ENCODE measurements at regions not wholly inside any gene's neighbourhood (a gene's known extent, or its start where the extent isn't known, plus 50 kb on each side); places are given as distances from the start of the nearest gene placed in this dataset.

DNA sequence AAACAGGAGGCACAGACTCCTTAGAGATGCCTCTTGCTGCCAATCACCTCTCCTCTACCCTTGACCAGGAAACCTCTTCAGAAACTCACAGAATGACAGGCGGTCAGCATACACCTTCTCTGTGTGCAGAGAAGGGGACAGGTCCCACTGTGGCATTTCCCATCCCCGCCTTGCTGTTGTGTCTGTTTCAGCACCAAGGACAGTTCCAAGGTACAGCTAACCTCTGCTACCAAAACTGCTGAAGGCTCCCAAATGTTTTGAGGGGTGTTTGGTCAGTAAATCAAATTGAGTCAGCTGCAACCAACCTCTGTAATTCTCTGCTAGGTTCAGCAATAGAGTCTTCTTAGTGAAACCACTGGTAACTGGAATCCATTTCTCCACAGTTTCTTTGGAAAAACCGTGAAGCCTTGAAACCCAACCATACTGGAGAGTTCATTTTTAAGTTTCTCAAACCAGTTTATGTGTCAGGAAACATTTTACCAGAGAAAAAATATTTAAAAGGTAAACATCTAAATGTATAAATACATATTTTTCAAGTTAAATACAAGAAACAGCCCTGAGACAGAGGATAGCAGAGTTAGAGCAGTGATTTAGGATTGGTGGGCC is 122.0 kb downstream of the DRD1 start:
- TF ChIP-seq, protein P1, sequence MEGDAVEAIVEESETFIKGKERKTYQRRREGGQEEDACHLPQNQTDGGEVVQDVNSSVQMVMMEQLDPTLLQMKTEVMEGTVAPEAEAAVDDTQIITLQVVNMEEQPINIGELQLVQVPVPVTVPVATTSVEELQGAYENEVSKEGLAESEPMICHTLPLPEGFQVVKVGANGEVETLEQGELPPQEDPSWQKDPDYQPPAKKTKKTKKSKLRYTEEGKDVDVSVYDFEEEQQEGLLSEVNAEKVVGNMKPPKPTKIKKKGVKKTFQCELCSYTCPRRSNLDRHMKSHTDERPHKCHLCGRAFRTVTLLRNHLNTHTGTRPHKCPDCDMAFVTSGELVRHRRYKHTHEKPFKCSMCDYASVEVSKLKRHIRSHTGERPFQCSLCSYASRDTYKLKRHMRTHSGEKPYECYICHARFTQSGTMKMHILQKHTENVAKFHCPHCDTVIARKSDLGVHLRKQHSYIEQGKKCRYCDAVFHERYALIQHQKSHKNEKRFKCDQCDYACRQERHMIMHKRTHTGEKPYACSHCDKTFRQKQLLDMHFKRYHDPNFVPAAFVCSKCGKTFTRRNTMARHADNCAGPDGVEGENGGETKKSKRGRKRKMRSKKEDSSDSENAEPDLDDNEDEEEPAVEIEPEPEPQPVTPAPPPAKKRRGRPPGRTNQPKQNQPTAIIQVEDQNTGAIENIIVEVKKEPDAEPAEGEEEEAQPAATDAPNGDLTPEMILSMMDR (IDR thresholded peaks at IDR 0.05 in 8 of 11, conservative IDR thresholded peaks at IDR 0.05 in 3 of 11) = no peak
- TF ChIP-seq POLR2A (IDR thresholded peaks at IDR 0.05) = no peak

Data from spleen (tissue), 7 donors.